ENCODE measurements at regions not wholly inside any gene's neighbourhood (a gene's known extent, or its start where the extent isn't known, plus 50 kb on each side); places are given as distances from the start of the nearest gene placed in this dataset.

DNA sequence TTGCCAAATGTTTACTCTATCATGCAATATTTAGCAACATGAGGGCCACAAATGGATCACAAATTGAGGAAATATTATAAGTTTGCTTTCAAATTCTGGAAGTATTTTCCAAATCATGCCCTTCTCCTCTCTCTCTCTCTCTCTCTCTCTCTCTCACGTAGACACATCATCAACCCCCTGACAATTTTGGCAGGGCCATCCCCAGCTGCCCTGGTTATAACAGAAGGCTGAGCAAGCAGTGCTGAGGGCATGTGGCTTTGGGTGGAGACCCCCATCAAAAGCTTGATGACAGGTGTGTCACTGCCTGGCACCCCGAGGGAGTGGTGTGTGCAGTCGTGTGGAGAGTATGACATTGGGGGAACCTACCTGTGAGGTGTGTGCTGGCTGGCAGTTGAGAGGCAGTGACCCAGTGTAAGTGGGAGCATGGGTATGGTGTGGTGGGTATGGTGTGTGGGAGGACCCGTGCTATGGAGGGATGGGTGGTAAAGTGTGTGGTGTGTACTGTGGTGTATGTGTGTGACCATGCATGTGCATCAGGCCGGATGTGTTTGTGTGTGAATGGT, 224.5 kb downstream of the TTC32 start:
- TF ChIP-seq POLR2A (IDR thresholded peaks at IDR 0.05): no peak
- TF ChIP-seq, protein P1, sequence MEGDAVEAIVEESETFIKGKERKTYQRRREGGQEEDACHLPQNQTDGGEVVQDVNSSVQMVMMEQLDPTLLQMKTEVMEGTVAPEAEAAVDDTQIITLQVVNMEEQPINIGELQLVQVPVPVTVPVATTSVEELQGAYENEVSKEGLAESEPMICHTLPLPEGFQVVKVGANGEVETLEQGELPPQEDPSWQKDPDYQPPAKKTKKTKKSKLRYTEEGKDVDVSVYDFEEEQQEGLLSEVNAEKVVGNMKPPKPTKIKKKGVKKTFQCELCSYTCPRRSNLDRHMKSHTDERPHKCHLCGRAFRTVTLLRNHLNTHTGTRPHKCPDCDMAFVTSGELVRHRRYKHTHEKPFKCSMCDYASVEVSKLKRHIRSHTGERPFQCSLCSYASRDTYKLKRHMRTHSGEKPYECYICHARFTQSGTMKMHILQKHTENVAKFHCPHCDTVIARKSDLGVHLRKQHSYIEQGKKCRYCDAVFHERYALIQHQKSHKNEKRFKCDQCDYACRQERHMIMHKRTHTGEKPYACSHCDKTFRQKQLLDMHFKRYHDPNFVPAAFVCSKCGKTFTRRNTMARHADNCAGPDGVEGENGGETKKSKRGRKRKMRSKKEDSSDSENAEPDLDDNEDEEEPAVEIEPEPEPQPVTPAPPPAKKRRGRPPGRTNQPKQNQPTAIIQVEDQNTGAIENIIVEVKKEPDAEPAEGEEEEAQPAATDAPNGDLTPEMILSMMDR (IDR thresholded peaks at IDR 0.05 in 8 of 11, conservative IDR thresholded peaks at IDR 0.05 in 3 of 11): no peak
- TF ChIP-seq POLR2AphosphoS5 (IDR thresholded peaks at IDR 0.05): no peak
